Lung (tissue), 11 donors: ENCODE measurements at regions not wholly inside any gene's neighbourhood (a gene's known extent, or its start where the extent isn't known, plus 50 kb on each side); places are given as distances from the start of the nearest gene placed in this dataset.

Source experiments
- ATAC-seq: fragments of 200-7000 bp; cut with Tn5 transposase; one replicate; pipeline ENCODE4 v1.9.1; 2020; ENCODE audit warnings: moderate number of reproducible peaks; ENCODE audit not compliant: insufficient read depth, low FRiP score
- DNase-seq, 3 donors: peaks; one replicate each; pipeline ENCODE4 v3.0.0-alpha.2; 2013 to 2017
- H3K27ac ChIP-seq, 2 donors: one replicate each; pipeline ENCODE4 v1.5.1; 2013; ENCODE audit warnings: mild to moderate bottlenecking in 2 of 2, moderate library complexity in 2 of 2, control low read depth in 1 of 2, inconsistent platforms in 1 of 2, low read depth in 1 of 2, low read length in 1 of 2
- H3K27me3 ChIP-seq, 3 donors: one replicate each; pipeline ENCODE4 v1.5.1; 2013; ENCODE audit warnings: low read length in 2 of 3; ENCODE audit not compliant: control insufficient read depth in 3 of 3, insufficient read depth in 3 of 3
- H3K36me3 ChIP-seq, 4 donors: one replicate each; pipeline ENCODE4 v1.5.1; 2013; ENCODE audit warnings: low read length in 4 of 4, mild to moderate bottlenecking in 1 of 4, moderate library complexity in 1 of 4; ENCODE audit not compliant: control insufficient read depth in 4 of 4, insufficient read depth in 4 of 4
- H3K4me1 ChIP-seq, 5 donors: one replicate each; pipeline ENCODE4 v1.5.1; 2013; ENCODE audit warnings: low read length in 5 of 5, mild to moderate bottlenecking in 2 of 5, moderate library complexity in 1 of 5; ENCODE audit not compliant: control insufficient read depth in 5 of 5, insufficient read depth in 5 of 5
- H3K4me3 ChIP-seq: one replicate; pipeline ENCODE4 v1.5.1; 2013; ENCODE audit warnings: mild to moderate bottlenecking, control low read depth, moderate library complexity
- H3K9ac ChIP-seq, 2 donors: one replicate each; pipeline ENCODE4 v1.5.1; 2013; ENCODE audit warnings: low read length in 2 of 2, control low read depth in 1 of 2; ENCODE audit not compliant: insufficient read depth in 1 of 2
- H3K9me3 ChIP-seq, 4 donors: one replicate each; pipeline ENCODE4 v1.5.1; 2013; ENCODE audit warnings: low read length in 3 of 4, mild to moderate bottlenecking in 1 of 4, moderate library complexity in 1 of 4; ENCODE audit not compliant: control insufficient read depth in 4 of 4, insufficient read depth in 3 of 4
- WGBS, 2 donors: extraction: QIAGEN DNeasy Blood & Tissue Kit; methylation state at CpG; one replicate each; pipeline ENCODE4 v1.1.7; 2013; 5-methylcytosine and 5-hydroxymethylcytosine counted together
- TF ChIP-seq, protein P1 (sequence below): IDR thresholded peaks from 2 replicates; pipeline ENCODE4 v1.5.1; 2012; ENCODE audit warnings: mild to moderate bottlenecking; ENCODE audit errors: control extremely low read depth, extremely low read depth
- donor health status: control.
- donor health status: control.
- donor health status: Bipolar disorder and iron deficiency.
- donor health status: healthy.
- donor health status: DM: yes; HTN: yes; CAD: no.

DNA sequence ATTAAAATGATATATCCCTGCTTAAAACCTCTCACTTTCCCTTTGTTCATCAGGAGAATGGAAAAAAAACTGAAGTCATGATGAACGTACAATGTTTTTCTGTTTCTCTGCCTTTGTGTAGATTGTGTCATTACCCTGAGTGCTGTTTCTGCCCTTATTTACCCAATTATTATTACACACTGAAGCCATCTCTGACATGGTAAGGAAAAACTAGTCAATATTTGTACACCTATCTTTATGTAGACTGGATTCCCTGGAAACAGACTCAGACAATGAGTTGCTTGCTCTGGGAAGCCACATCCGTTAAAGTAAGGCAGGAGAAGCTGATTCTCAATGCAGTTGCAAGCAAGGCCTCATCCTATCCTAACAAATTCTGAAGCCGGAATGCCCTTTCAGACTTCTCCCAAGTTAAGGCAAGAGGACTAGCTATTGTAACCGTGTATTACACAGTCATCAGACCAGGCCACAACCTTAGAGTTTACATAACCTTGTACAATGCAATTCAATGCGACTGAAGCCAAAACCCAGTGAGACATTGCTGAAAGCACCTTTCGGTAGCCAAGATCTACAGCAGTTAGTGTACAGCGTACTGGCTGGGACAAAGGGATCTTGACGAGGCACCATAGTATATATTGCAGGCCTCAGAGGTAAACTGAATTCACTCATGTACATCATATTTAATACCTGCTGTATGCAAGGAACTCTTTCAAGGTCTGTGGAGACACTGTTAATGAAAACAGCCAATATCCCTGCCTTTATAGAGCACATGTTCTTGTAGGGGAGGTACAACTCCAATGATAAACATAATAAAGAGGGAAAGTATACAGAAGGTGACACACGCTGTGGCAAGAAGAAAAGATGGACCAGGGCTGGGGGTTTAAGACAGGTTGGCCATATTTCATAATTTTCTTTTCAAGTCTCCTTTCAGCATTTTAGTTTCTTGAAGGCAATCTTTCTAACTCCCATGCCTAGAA is 1040.8 kb upstream of the SEMA6D start:
- H3K4me1 ChIP-seq = peaks cover 0 to 3% (median 0%) of the 10 kb centered on the region in 5 donors
- ATAC-seq = no peak
- TF ChIP-seq, protein P1, sequence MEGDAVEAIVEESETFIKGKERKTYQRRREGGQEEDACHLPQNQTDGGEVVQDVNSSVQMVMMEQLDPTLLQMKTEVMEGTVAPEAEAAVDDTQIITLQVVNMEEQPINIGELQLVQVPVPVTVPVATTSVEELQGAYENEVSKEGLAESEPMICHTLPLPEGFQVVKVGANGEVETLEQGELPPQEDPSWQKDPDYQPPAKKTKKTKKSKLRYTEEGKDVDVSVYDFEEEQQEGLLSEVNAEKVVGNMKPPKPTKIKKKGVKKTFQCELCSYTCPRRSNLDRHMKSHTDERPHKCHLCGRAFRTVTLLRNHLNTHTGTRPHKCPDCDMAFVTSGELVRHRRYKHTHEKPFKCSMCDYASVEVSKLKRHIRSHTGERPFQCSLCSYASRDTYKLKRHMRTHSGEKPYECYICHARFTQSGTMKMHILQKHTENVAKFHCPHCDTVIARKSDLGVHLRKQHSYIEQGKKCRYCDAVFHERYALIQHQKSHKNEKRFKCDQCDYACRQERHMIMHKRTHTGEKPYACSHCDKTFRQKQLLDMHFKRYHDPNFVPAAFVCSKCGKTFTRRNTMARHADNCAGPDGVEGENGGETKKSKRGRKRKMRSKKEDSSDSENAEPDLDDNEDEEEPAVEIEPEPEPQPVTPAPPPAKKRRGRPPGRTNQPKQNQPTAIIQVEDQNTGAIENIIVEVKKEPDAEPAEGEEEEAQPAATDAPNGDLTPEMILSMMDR = no peak
- no peak overlapping the region for H3K4me3 ChIP-seq
- H3K9me3 ChIP-seq = no peaks in the 10 kb centered on the region
- no peak for DNase-seq
- no peak overlapping the region for H3K9ac ChIP-seq
- 88 to 89% methylated on average over 9 of the region's 9 CpGs for WGBS, 2 donors
- H3K36me3 ChIP-seq = no peaks in the 10 kb centered on the region
- H3K27ac ChIP-seq = no peak overlapping the region
- no peaks in the 10 kb centered on the region for H3K27me3 ChIP-seq

DNA sequence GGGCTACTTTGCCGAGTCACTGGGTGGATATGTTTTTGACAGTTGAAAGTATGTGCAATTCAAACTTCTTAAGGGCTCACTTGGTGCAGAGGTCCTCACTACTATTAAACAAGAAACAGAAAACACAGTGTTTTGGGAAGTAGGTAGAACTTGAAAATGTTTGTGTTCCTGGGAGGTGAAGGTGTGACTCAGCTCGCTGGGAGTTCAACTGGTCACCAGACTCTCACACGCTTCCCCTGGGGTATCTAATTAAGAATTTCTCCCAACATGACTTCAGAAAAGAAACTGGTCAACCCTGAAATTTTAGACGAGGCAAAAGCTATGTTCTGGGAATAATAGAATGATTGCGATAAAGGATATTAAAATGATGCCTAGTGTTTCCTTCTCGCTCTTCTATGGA is 1039.8 kb upstream of the SEMA6D start:
- H3K36me3 ChIP-seq = no peaks in the 10 kb centered on the region
- no peaks in the 10 kb centered on the region for H3K9me3 ChIP-seq
- no peak for DNase-seq
- no peak overlapping the region for H3K4me3 ChIP-seq
- ATAC-seq = no peak
- WGBS, 2 donors = 80 to 84% methylated on average over 6 of the region's 6 CpGs
- TF ChIP-seq, protein P1 = no peak
- H3K27ac ChIP-seq = no peak overlapping the region
- H3K4me1 ChIP-seq = no peaks in the 10 kb centered on the region
- no peak overlapping the region for H3K9ac ChIP-seq
- no peaks in the 10 kb centered on the region for H3K27me3 ChIP-seq

DNA sequence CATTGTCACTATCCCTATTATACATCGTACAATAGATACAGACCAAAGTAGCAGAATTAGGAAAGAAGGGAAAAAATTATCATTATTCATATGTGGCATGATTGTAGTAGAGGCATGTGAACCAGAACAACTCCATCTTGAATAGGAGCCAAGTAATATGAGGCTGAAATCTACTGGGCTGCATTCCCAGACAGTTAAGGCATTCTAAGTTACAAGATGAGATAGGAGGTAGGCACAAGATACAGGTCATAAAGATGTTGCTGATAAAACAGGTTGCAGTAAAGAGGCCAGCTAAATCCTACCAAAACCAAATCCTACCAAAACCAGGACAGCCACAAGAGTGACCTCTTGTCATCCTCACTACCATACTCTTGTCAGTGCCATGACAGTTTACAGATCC is 1035.4 kb upstream of the SEMA6D start:
- Histone ChIP-seq H3K36me3 (no peaks in the 10 kb centered on the region), H3K27ac (no peak overlapping the region), H3K27me3 (no peaks in the 10 kb centered on the region), H3K4me1 (no peaks in the 10 kb centered on the region), H3K9me3 (no peaks in the 10 kb centered on the region), H3K9ac (no peak overlapping the region), H3K4me3 (no peak overlapping the region)
- WGBS, 2 donors = 59 to 67% methylated on average over 1 of the region's 1 CpG
- ATAC-seq (no peak), DNase-seq (no peak)
- TF ChIP-seq, protein P1 = no peak
